HEK293 (cell line): ENCODE measurements at regions not wholly inside any gene's neighbourhood (a gene's known extent, or its start where the extent isn't known, plus 50 kb on each side); places are given as distances from the start of the nearest gene placed in this dataset.

Experiments
- CTCF ChIA-PET: fragments of 350-600 bp; formaldehyde crosslinking; extraction: SDS; loops from one replicate; lab custom pipeline; 2021; ENCODE audit warnings: antibody characterized with exemption; lab: Yijun Ruan, JAX
- POLR2A ChIA-PET: fragments of 300-600 bp; formaldehyde crosslinking; extraction: SDS; loops from one replicate; lab custom pipeline; 2020; ENCODE audit warnings: antibody characterized with exemption, inconsistent platforms; lab: Yijun Ruan, JAX
- H3K27ac ChIP-seq: fragments of 200-500 bp; sonication (Bioruptor generic); 2 replicates; pipeline ENCODE4 v1.5.1; 2014; ENCODE audit warnings: low read depth, low read length, control low read depth, inconsistent platforms; ENCODE audit errors: extremely low read depth
- H3K36me3 ChIP-seq, 2 experiments: fragments of 200-500 bp in 1 of 2; sonication (Bioruptor generic) in 1 of 2; 1 replicate in 1 of 2; 2 replicates in 1 of 2; pipeline ENCODE4 v1.5.1; 2014 to 2017; ENCODE audit warnings: inconsistent platforms in 2 of 2, low read length in 2 of 2; ENCODE audit not compliant: control insufficient read depth in 2 of 2, insufficient read depth in 1 of 2
- H3K4me1 ChIP-seq: fragments of 200-500 bp; sonication (Bioruptor generic); 2 replicates; pipeline ENCODE4 v1.5.1; 2014; ENCODE audit warnings: mild to moderate bottlenecking, low read length, inconsistent platforms; ENCODE audit not compliant: control insufficient read depth, insufficient read depth
- H3K4me3 ChIP-seq: 2 replicates; pipeline ENCODE4 v1.5.1; 2011; ENCODE audit warnings: low read depth, mild to moderate bottlenecking, control low read depth, low read length, moderate library complexity
- H3K9me3 ChIP-seq: fragments of 200-500 bp; sonication (Bioruptor generic); 2 replicates; pipeline ENCODE4 v1.5.1; 2014; ENCODE audit warnings: low read depth, low read length, inconsistent platforms; ENCODE audit not compliant: control insufficient read depth, insufficient read depth
- OSR2 ChIP-seq: fragments of 450-650 bp; formaldehyde crosslinking; IDR thresholded peaks from 2 replicates; pipeline ENCODE4 v1.5.1; 2016; ENCODE audit warnings: missing biosample characterization, missing genetic modification characterization
- YY1 ChIP-seq: fragments of 450-650 bp; formaldehyde crosslinking; IDR thresholded peaks from 2 replicates; pipeline ENCODE4 v1.5.1; 2018; ENCODE audit warnings: missing biosample characterization, missing genetic modification characterization
- ZBTB10 ChIP-seq: fragments of 450-650 bp; formaldehyde crosslinking; IDR thresholded peaks from 2 replicates; pipeline ENCODE4 v1.5.1; 2016; ENCODE audit warnings: missing biosample characterization, missing genetic modification characterization
- ZBTB20 ChIP-seq: fragments of 450-650 bp; formaldehyde crosslinking; IDR thresholded peaks from 2 replicates; pipeline ENCODE4 v1.5.1; 2016; ENCODE audit warnings: missing biosample characterization, missing genetic modification characterization
- ZBTB44 ChIP-seq: fragments of 450-650 bp; IDR thresholded peaks from 2 replicates; pipeline ENCODE4 v1.5.1; 2018; ENCODE audit warnings: missing biosample characterization, mild to moderate bottlenecking, missing genetic modification characterization
- ZFP41 ChIP-seq: fragments of 450-650 bp; formaldehyde crosslinking; IDR thresholded peaks from 2 replicates; pipeline ENCODE4 v1.5.1; 2016; ENCODE audit warnings: missing biosample characterization, missing genetic modification characterization, borderline replicate concordance
- ZNF169 ChIP-seq: fragments of 450-650 bp; formaldehyde crosslinking; IDR thresholded peaks from 2 replicates; pipeline ENCODE4 v1.5.1; 2016; ENCODE audit warnings: missing biosample characterization, missing genetic modification characterization
- ZNF214 ChIP-seq: fragments of 450-650 bp; formaldehyde crosslinking; IDR thresholded peaks from 2 replicates; pipeline ENCODE4 v1.5.1; 2017; ENCODE audit warnings: missing biosample characterization, mild to moderate bottlenecking, missing genetic modification characterization, borderline replicate concordance
- ZNF433 ChIP-seq: fragments of 450-650 bp; formaldehyde crosslinking; IDR thresholded peaks from 2 replicates; pipeline ENCODE4 v1.5.1; 2016; ENCODE audit warnings: missing biosample characterization, missing genetic modification characterization, low read depth
- ZNF521 ChIP-seq: fragments of 450-650 bp; formaldehyde crosslinking; IDR thresholded peaks from 2 replicates; pipeline ENCODE4 v1.5.1; 2017; ENCODE audit warnings: missing biosample characterization, mild to moderate bottlenecking, missing genetic modification characterization
- ZNF704 ChIP-seq: fragments of 450-650 bp; formaldehyde crosslinking; IDR thresholded peaks from 2 replicates; pipeline ENCODE4 v1.5.1; 2016; ENCODE audit warnings: missing biosample characterization, missing genetic modification characterization
- ZSCAN16 ChIP-seq: fragments of 450-650 bp; formaldehyde crosslinking; IDR thresholded peaks from 2 replicates; pipeline ENCODE4 v1.5.1; 2016; ENCODE audit warnings: missing biosample characterization, missing genetic modification characterization
- ZSCAN23 ChIP-seq: fragments of 450-650 bp; formaldehyde crosslinking; IDR thresholded peaks from 2 replicates; pipeline ENCODE4 v1.5.1; 2016; ENCODE audit warnings: missing biosample characterization, missing genetic modification characterization
- TF ChIP-seq, protein P1 (sequence below): fragments of 450-650 bp; formaldehyde crosslinking; IDR thresholded peaks from 2 replicates; pipeline ENCODE4 v1.5.1; 2016; ENCODE audit warnings: missing biosample characterization, missing genetic modification characterization
- TF ChIP-seq, protein P2 (sequence below): fragments of 450-650 bp; formaldehyde crosslinking; IDR thresholded peaks from 2 replicates; pipeline ENCODE4 v1.5.1; 2016; ENCODE audit warnings: missing biosample characterization, missing genetic modification characterization
- TF ChIP-seq, protein P3 (sequence below): fragments of 450-650 bp; formaldehyde crosslinking; IDR thresholded peaks from 2 replicates; pipeline ENCODE4 v1.5.1; 2016; ENCODE audit warnings: missing biosample characterization, missing genetic modification characterization, low read depth
- TF ChIP-seq, protein P4 (sequence below): fragments of 450-650 bp; formaldehyde crosslinking; IDR thresholded peaks from 2 replicates; pipeline ENCODE4 v1.5.1; 2017; ENCODE audit warnings: missing biosample characterization, missing genetic modification characterization

GRCh38 chr3:117285737-117286136 is 576.2 kb downstream of the TUSC7 start:
- CTCF ChIA-PET, result no interaction called here
- Histone ChIP-seq H3K27ac (no peak overlapping the region), H3K4me1 (no peaks in the 10 kb centered on the region), H3K4me3 (no peak overlapping the region), H3K9me3 (no peaks in the 10 kb centered on the region), H3K36me3 (no peaks in the 10 kb centered on the region)
- POLR2A ChIA-PET, result no interaction called here
- no peak for TF ChIP-seq ZNF521 (tag by site-specific recombination)
- TF ChIP-seq, protein P1, sequence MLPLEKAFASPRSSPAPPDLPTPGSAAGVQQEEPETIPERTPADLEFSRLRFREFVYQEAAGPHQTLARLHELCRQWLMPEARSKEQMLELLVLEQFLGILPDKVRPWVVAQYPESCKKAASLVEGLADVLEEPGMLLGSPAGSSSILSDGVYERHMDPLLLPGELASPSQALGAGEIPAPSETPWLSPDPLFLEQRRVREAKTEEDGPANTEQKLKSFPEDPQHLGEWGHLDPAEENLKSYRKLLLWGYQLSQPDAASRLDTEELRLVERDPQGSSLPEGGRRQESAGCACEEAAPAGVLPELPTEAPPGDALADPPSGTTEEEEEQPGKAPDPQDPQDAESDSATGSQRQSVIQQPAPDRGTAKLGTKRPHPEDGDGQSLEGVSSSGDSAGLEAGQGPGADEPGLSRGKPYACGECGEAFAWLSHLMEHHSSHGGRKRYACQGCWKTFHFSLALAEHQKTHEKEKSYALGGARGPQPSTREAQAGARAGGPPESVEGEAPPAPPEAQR, result no peak
- TF ChIP-seq, protein P2, sequence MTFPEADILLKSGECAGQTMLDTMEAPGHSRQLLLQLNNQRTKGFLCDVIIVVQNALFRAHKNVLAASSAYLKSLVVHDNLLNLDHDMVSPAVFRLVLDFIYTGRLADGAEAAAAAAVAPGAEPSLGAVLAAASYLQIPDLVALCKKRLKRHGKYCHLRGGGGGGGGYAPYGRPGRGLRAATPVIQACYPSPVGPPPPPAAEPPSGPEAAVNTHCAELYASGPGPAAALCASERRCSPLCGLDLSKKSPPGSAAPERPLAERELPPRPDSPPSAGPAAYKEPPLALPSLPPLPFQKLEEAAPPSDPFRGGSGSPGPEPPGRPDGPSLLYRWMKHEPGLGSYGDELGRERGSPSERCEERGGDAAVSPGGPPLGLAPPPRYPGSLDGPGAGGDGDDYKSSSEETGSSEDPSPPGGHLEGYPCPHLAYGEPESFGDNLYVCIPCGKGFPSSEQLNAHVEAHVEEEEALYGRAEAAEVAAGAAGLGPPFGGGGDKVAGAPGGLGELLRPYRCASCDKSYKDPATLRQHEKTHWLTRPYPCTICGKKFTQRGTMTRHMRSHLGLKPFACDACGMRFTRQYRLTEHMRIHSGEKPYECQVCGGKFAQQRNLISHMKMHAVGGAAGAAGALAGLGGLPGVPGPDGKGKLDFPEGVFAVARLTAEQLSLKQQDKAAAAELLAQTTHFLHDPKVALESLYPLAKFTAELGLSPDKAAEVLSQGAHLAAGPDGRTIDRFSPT, result no peak
- TF ChIP-seq ZNF214, result no peak
- no peak for TF ChIP-seq ZNF169 (tag by site-specific recombination)
- TF ChIP-seq ZSCAN23 (tag by site-specific recombination), result no peak
- TF ChIP-seq, protein P3, sequence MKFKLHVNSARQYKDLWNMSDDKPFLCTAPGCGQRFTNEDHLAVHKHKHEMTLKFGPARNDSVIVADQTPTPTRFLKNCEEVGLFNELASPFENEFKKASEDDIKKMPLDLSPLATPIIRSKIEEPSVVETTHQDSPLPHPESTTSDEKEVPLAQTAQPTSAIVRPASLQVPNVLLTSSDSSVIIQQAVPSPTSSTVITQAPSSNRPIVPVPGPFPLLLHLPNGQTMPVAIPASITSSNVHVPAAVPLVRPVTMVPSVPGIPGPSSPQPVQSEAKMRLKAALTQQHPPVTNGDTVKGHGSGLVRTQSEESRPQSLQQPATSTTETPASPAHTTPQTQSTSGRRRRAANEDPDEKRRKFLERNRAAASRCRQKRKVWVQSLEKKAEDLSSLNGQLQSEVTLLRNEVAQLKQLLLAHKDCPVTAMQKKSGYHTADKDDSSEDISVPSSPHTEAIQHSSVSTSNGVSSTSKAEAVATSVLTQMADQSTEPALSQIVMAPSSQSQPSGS, result no peak

GRCh38 chr3:117286488-117286887 is 576.9 kb downstream of the TUSC7 start:
- CTCF ChIA-PET, result no interaction called here
- H3K9me3 ChIP-seq, result no peaks in the 10 kb centered on the region
- no peak overlapping the region for H3K27ac ChIP-seq
- H3K36me3 ChIP-seq, result no peaks in the 10 kb centered on the region
- H3K4me3 ChIP-seq, result no peak overlapping the region
- no peaks in the 10 kb centered on the region for H3K4me1 ChIP-seq
- TF ChIP-seq ZSCAN16 (tag by site-specific recombination), result no peak
- POLR2A ChIA-PET, result no interaction called here

- no peaks in the 10 kb centered on the region for H3K36me3 ChIP-seq
- H3K4me1 ChIP-seq, result no peaks in the 10 kb centered on the region
- no peaks in the 10 kb centered on the region for H3K9me3 ChIP-seq
- no peak overlapping the region for H3K4me3 ChIP-seq
- CTCF ChIA-PET, result no interaction called here
- H3K27ac ChIP-seq, result no peak overlapping the region
- POLR2A ChIA-PET, result no interaction called here
- TF ChIP-seq ZNF521 (tag by site-specific recombination) (no peak), ZBTB20 (tag by site-specific recombination) (no peak), OSR2 (no peak), ZNF704 (tag by site-specific recombination) (no peak), ZBTB10 (tag by site-specific recombination) (no peak), ZBTB44 (tag by site-specific recombination) (no peak), ZFP41 (tag by site-specific recombination) (no peak), ZNF433 (no peak), YY1 (tag by site-specific recombination) (no peak)
- TF ChIP-seq, protein P4, sequence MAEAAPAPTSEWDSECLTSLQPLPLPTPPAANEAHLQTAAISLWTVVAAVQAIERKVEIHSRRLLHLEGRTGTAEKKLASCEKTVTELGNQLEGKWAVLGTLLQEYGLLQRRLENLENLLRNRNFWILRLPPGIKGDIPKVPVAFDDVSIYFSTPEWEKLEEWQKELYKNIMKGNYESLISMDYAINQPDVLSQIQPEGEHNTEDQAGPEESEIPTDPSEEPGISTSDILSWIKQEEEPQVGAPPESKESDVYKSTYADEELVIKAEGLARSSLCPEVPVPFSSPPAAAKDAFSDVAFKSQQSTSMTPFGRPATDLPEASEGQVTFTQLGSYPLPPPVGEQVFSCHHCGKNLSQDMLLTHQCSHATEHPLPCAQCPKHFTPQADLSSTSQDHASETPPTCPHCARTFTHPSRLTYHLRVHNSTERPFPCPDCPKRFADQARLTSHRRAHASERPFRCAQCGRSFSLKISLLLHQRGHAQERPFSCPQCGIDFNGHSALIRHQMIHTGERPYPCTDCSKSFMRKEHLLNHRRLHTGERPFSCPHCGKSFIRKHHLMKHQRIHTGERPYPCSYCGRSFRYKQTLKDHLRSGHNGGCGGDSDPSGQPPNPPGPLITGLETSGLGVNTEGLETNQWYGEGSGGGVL (tag by site-specific recombination), result no peak
Observed at GRCh38 chr3:117287602-117288001, 578.0 kb downstream of the TUSC7 start.
